ENCODE measurements at regions not wholly inside any gene's neighbourhood (a gene's known extent, or its start where the extent isn't known, plus 50 kb on each side); places are given as distances from the start of the nearest gene placed in this dataset.

GRCh38 chr12:23185346-23185745, 560.4 kb downstream of the ETNK1 start:
- no peak for DNase-seq (ENCODE audit: low read depth)

GRCh38 chr12:23186950-23187349, 562.0 kb downstream of the ETNK1 start:
- DNase-seq (ENCODE audit: low read depth): no peak

DNA sequence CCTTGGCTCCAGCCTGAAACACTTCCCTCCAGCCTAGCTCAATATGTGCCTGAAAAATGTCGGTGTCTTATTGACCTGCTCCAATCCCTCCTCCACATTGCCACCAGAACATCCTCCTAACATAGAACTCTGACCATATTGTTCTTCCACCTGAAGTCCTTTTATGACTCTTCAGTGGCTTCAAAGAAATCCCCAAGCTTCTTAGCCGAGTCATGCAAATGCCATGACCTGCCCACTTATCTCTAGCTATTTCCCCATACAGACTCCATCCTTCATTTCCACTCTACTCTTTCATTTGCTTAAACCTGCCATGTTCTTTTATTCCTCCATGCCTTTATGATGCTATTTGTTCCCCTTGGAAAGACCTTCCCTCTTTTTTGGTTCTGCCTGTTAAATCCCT, 568.6 kb downstream of the ETNK1 start:
- DNase-seq (ENCODE audit: low read depth): no peak

GRCh38 chr12:23197266-23197665, 572.3 kb downstream of the ETNK1 start:
- no peak for DNase-seq (ENCODE audit: low read depth)

- no peak for DNase-seq (ENCODE audit: low read depth)
These were observed 577.8 kb downstream of the ETNK1 start for GRCh38 chr12:23202728-23203127.

- DNase-seq (ENCODE audit: low read depth): peak; percentile 41
These were observed 580.2 kb downstream of the ETNK1 start for GRCh38 chr12:23204933-23205778.

DNA sequence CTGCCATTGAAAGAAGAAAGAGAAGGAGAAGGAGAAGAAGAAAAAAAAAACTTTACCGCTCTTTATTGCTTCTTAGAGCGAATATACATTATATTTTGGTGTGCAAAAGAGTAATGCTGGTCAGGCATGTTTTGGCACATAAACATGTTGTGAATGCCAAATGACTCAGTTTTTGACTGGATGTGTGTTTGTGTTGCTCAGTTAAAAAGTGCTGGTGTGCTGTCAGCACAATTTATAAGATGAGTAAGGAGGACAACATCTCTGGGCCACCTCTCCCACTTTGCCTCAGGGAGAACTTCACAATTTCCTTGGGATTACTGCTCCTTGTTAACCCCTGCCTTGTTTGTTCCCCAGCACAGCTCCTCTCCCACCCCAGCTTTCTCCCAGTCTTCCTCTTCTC, 584.8 kb downstream of the ETNK1 start:
- no peak for DNase-seq (ENCODE audit: low read depth)

DNA sequence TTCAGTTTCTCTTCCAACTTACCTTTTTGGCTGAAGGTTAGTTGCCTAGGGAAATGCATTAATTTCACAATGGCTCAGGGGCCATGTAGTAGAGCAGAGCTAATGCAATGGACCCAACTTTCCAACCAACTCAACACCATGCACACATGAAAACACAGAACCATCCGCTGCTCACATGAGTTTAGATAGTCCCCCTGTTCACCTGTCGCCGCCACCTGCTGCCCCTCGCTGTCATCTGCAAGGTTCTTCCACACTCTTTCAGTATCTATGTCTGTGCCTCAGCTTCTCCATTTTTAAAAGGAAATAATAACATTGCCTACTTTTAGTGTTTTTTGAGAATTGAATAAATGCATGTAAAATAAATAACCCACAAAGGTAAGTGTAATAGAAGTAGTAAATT, 585.6 kb downstream of the ETNK1 start:
- DNase-seq (ENCODE audit: low read depth): no peak

GRCh38 chr12:23211384-23212320, 586.7 kb downstream of the ETNK1 start:
- no peak for DNase-seq (ENCODE audit: low read depth)

DNA sequence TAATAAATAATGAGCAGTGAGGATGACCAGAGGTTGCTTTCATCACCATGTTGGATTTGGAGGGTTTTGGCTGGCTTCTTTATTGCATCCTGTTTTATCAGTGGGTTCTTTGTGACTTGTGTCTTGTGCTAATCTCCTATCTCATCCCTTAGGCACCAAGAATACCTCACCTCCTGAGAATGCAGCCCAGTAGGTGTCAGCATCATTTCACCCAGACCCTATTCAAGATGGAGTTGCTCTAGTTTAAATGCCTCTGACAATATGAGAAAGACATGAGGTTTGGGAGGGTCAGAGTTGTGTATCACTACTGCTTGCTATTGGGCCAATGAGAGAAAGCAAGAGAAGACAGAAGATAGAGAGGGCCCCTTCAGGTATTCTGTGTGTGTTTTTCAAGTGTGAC, 592.2 kb downstream of the ETNK1 start:
- no peak for DNase-seq (ENCODE audit: low read depth)

DNA sequence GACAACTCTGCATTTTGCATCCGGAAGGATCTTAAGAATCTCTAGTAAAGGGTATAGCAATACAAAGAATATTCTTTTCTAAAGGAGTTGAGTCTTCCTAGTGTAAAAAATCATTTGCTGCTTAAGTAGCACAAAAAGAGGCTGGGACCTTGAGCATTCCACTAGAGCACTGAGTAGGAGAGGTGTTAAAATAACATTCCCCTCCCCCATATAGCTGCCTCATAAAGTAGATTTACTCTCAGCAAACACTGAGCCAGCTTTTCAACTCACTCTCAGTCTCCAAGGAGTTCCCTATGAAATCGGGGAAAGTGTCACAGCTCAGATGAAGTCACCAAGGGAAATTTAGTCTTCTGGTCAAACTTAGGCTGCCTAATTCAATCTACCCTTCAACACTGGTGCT, 592.7 kb downstream of the ETNK1 start:
- DNase-seq (ENCODE audit: low read depth): no peak

DNA sequence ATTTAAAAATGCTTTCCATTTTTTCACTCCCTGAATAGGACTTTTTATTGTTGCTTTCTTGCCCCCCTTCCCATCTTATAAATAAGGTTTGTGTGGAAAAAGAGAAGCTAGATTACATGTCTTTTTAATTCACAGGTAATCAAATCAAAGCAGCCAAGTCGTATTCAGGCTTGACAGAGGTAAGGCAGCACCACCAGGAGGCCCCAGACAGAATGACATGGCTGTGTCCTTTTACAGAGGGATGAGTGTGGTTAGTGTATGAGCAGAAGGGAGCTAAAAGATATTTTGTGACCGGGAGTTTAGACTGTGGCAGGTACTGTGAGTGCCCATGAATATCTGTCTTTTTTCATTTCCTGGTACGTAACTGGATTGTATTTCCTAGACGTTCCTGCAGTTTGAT, 596.1 kb downstream of the ETNK1 start:
- DNase-seq (ENCODE audit: low read depth): no peak

DNA sequence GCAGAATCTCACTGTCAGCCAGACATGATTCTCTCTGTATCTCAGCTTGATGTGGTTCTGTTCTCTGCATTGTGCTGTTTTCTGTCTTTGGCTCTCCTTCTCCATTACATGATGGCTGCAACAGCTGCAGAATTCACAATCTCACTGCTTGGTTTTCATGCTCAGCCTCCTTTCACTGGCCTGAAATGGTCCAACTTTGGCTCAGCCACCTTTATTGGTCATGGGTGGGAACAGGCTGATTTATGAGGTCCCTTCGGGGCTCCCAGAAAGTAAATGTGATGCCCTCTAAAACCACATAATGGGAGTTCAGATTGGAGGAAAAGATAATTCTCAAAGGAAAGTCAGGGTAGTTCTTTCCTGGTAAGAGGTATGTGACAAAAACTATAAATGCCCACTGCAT, 597.0 kb downstream of the ETNK1 start:
- no peak for DNase-seq (ENCODE audit: low read depth)

GRCh38 chr12:23222801-23223200, 597.8 kb downstream of the ETNK1 start:
- DNase-seq (ENCODE audit: low read depth): no peak

GRCh38 chr12:23228101-23228500, 603.1 kb downstream of the ETNK1 start:
- no peak for DNase-seq (ENCODE audit: low read depth)

GRCh38 chr12:23230899-23231298, 605.9 kb downstream of the ETNK1 start:
- no peak for DNase-seq (ENCODE audit: low read depth)

DNA sequence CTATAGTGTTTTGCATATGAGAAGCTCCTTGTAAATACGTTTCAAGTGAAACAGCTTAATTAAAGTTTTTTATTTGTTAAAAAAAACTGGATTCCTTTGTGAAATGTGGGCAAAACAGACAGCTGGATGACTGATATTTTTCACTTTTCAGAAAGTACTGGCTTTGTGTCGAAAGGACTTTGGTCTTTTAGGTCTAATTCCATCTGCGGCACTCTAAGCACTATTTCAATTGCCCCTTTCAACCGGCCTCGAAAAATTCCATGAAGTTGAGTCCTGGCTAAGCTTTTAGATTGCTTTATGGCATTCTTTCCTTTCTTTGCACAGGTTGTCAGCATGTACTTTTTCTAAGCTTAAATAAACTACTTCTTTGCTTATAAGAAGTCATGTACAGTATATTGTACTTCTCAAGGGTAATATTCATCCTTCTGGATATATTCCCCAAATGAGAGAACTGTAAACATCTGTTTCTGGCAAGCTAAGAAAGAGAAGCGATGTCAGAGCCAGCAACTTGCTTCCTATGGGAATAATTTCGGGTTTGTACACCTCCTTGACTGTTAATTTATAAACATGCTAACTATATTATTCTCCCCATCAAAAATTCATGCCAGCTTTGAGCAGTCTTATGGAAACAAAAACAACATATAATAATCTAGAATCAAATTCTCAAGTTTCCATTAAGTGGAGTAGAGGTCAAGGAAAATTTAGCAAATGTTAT, 611.3 kb downstream of the ETNK1 start:
- DNase-seq (ENCODE audit: low read depth): no peak

DNA sequence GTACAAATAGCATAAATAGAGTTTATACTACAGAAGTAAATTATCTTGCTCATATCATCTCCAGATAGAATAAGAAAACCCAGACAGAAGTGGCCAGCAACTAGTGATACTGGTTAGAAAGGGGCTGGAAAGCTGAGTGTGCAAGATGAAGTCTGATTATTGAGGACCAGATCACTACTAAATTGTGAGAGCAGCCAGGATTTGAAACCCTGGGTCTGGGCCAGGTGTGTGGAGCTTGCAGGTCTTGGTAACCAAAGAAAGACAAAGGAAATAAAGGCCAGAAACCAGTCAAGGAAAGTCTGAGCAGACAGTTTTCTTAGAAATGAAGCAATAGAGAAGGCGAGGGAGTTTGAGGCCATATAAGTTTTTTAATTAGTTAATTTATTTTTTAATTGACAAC, 611.8 kb downstream of the ETNK1 start:
- DNase-seq (ENCODE audit: low read depth): no peak

GRCh38 chr12:23238190-23238589, 613.2 kb downstream of the ETNK1 start:
- DNase-seq (ENCODE audit: low read depth): no peak

- no peak for DNase-seq (ENCODE audit: low read depth)
These were observed 614.0 kb downstream of the ETNK1 start for GRCh38 chr12:23238957-23239356.

- DNase-seq (ENCODE audit: low read depth): no peak
These were observed 620.2 kb downstream of the ETNK1 start for GRCh38 chr12:23245186-23245585.

DNA sequence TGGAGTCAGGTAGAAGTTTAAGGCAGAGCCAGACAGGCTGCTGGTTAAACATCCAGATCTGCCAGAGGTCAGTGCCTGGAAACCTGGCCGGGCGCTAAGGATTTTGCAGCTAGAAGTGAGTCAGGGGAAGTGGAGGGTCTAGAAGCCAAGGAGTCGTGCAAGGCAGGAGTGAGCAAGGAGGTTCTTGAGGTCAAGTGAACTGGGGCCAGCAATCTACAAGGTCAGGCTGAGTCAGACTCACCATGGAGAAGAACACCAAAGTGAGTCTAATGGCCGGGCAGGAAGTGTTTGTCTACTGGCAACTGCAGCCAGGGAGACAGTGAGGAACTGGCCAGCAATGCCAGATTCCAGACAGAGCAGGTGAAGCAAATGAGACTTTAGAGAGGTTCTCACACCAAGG, 628.2 kb downstream of the ETNK1 start:
- no peak for DNase-seq (ENCODE audit: low read depth)
